ENCODE measurements at regions not wholly inside any gene's neighbourhood (a gene's known extent, or its start where the extent isn't known, plus 50 kb on each side); places are given as distances from the start of the nearest gene placed in this dataset.

- Histone ChIP-seq H3K4me1 (peaks cover 5 to 10% of the 10 kb centered on the region in 2 donors), H3K9me3 (no peaks in the 10 kb centered on the region), H3K36me3 (no peaks in the 10 kb centered on the region), H3K27me3 (no peaks in the 10 kb centered on the region), H3K4me3 (no peak overlapping the region), H3K27ac (peak overlapping the region in 3 of 4 donors; percentile 18 to 41 (median 18))
- intact Hi-C loops (cut with DNase I; ENCODE audit: low total_unique reads) (no loop called here), in situ Hi-C loops (cut with MboI; ENCODE audit: low sequenced_read_pairs in 4 of 4) (no loop called here)
- DNase-seq (no peak), ATAC-seq (peak; percentile 26 to 55)
- no peak for TF ChIP-seq CTCF (IDR thresholded peaks at IDR 0.05 in 4 of 5, conservative IDR thresholded peaks at IDR 0.05 in 1 of 5)
- TF ChIP-seq POLR2A (IDR thresholded peaks at IDR 0.05) = no peak
Measured at GRCh38 chr6:45741437-45742171, 274.1 kb downstream of the CLIC5 start.

- Histone ChIP-seq H3K9me3 (no peaks in the 10 kb centered on the region), H3K4me1 (peaks cover 5 to 10% of the 10 kb centered on the region in 2 donors), H3K27ac (no peak overlapping the region), H3K27me3 (no peaks in the 10 kb centered on the region), H3K4me3 (no peak overlapping the region), H3K36me3 (no peaks in the 10 kb centered on the region)
- in situ Hi-C loops (cut with MboI; ENCODE audit: low sequenced_read_pairs in 4 of 4) (no loop called here), intact Hi-C loops (cut with DNase I; ENCODE audit: low total_unique reads) (no loop called here)
- DNase-seq (no peak), ATAC-seq (no peak)
- TF ChIP-seq POLR2A (IDR thresholded peaks at IDR 0.05) (no peak), CTCF (IDR thresholded peaks at IDR 0.05 in 4 of 5, conservative IDR thresholded peaks at IDR 0.05 in 1 of 5) (no peak)
Measured at GRCh38 chr6:45739058-45739457, 276.6 kb downstream of the CLIC5 start.

GRCh38 chr6:45738057-45738455, 277.6 kb downstream of the CLIC5 start:
- in situ Hi-C loops (cut with MboI; ENCODE audit: low sequenced_read_pairs in 4 of 4) = no loop called here
- no peak overlapping the region for H3K4me3 ChIP-seq

GRCh38 chr6:45737331-45738056, 278.2 kb downstream of the CLIC5 start:
- Histone ChIP-seq H3K4me1 (peaks cover 5 to 10% of the 10 kb centered on the region in 2 donors), H3K27ac (no peak overlapping the region), H3K36me3 (no peaks in the 10 kb centered on the region), H3K4me3 (no peak overlapping the region), H3K9me3 (no peaks in the 10 kb centered on the region), H3K27me3 (no peaks in the 10 kb centered on the region)
- DNase-seq = no peak
- TF ChIP-seq CTCF (IDR thresholded peaks at IDR 0.05 in 4 of 5, conservative IDR thresholded peaks at IDR 0.05 in 1 of 5) = no peak
- TF ChIP-seq POLR2A (IDR thresholded peaks at IDR 0.05) = no peak
- no peak for ATAC-seq
- intact Hi-C loops (cut with DNase I; ENCODE audit: low total_unique reads) = no loop called here
- in situ Hi-C loops (cut with MboI; ENCODE audit: low sequenced_read_pairs in 4 of 4) = no loop called here

More at GRCh38 chr6:45738057-45738455, 277.6 kb downstream of the CLIC5 start:
- ATAC-seq (no peak), DNase-seq (no peak)
- H3K9me3 ChIP-seq = no peaks in the 10 kb centered on the region
- H3K4me1 ChIP-seq = peaks cover 5 to 10% of the 10 kb centered on the region in 2 donors
- no peaks in the 10 kb centered on the region for H3K36me3 ChIP-seq
- intact Hi-C loops (cut with DNase I; ENCODE audit: low total_unique reads) = no loop called here
- no peak for TF ChIP-seq CTCF (IDR thresholded peaks at IDR 0.05 in 4 of 5, conservative IDR thresholded peaks at IDR 0.05 in 1 of 5)
- TF ChIP-seq POLR2A (IDR thresholded peaks at IDR 0.05) = no peak
- H3K27me3 ChIP-seq = no peaks in the 10 kb centered on the region
- no peak overlapping the region for H3K27ac ChIP-seq
